Fibroblast of skin of right biceps (primary cell): ENCODE measurements at regions not wholly inside any gene's neighbourhood (a gene's known extent, or its start where the extent isn't known, plus 50 kb on each side); places are given as distances from the start of the nearest gene placed in this dataset.
"Not testable (repeated sequence)": the region's sequence is repeated elsewhere in the genome, so short reads cannot be mapped to it uniquely, and the experiment has no call there.

Experiments
- DNase-seq: peaks from one replicate; pipeline ENCODE4 v3.0.0-alpha.2; 2013

DNA sequence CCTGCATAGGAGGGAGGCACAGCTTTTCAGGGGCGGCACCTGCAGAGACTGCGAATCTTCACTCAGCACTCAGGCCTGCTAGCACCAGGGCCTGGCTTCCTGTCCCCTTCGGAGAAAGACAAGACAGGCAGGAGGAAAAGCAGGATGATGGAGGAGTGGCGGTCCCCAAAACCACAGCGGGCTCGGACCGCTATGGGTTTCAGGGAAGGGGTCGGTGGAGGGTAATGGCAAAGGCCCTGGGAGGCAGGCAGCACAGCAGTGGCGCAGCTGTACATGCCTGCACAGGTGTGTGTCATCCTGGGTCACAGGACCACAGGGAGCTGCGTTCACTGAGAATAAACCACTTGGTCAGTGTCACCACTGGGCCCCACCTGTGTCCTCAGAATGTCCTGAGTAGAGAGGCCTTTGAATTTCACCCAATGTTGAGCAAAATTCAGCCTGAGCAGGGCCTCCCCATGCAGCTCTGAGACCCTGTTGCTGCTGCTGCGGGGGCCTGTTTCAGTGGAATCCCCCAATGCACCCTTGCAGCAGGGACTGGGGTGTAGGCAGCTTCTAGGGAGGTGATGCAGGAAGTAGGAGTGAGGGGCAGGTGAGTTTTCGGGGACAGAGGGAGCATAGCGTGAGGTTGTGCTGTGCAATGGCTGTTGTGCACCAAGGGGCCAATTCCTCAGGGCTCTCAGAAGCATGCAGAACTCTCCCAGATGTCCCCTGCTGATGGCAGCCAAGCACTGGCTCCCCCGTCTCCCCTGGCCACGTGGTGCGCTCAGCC lies 90.6 kb upstream of the PPP2R2D start:
- DNase-seq: no peak

DNA sequence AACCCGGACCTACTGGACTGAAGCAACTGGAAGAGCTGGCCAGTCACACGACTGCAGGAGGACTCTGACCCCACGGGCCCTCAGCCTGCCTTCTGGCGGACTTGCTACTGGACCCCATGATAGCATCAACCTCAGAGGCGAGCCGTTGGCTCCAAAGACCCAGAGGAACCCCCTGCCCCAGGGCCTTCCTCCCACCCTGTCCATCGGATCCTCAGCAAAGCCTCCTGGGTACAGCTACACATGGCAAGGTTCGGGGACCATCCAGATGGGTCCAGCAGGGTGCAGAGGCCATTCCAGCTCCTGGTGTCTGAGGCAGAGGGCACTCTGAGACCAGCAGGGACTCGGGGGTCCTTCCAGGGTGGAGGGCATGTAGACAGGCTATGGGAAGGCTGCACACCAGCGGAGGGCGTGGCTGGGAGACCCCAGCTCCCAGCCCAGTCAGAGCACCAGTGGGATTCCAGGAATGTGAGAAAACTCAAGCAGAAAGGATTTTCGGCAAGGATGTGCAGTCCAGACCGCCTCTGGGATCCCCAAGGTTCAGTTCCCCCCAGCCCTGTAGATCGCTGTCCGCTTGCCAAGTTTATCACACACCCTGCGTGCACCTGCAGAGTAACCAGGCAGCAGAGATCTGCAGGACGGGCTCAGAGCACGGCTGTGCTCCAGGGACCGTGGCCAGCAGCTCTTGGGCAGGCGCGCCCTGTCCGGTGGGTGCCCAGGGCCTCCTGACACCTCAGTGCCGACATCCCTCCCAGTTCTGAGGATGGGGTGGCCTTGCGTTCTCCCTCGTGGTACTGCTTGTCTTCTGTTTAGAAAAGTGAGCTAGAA lies 89.8 kb upstream of the PPP2R2D start:
- no peak for DNase-seq

DNA sequence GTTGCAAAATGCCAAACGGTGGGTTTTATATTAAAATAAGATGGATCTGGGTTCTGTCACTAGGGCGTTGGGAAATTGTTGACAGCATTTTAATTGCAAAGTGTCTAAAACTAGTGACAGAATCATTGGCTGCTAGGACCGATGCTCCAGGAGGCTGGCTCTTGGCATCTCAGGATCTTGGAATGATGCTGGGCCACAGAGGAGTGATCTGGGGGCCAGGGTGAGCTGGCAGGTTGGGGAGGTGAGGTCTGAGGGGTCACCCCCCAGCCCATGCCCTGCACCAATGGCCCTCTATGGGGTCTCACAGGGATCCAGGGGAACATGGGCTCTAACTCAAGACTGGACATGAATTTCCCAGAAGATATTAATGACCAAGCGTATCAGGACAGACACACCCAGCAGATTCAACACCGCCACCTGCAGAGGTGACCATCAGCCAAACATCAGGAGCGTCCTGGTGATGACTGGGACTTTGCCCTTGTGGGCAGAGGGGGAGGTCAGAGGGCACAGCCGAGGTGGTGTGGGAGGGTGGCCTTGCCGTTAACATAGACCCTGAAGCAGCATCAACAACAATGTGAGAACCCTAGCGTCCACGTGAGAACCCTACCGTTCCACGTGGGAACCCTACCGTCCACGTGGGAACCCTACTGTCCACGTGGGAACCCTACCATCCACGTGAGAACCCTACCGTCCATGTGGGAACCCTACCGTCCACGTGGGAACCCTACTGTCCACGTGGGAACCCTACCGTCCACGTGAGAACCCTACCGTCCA lies 89.0 kb upstream of the PPP2R2D start:
- DNase-seq: no peak

DNA sequence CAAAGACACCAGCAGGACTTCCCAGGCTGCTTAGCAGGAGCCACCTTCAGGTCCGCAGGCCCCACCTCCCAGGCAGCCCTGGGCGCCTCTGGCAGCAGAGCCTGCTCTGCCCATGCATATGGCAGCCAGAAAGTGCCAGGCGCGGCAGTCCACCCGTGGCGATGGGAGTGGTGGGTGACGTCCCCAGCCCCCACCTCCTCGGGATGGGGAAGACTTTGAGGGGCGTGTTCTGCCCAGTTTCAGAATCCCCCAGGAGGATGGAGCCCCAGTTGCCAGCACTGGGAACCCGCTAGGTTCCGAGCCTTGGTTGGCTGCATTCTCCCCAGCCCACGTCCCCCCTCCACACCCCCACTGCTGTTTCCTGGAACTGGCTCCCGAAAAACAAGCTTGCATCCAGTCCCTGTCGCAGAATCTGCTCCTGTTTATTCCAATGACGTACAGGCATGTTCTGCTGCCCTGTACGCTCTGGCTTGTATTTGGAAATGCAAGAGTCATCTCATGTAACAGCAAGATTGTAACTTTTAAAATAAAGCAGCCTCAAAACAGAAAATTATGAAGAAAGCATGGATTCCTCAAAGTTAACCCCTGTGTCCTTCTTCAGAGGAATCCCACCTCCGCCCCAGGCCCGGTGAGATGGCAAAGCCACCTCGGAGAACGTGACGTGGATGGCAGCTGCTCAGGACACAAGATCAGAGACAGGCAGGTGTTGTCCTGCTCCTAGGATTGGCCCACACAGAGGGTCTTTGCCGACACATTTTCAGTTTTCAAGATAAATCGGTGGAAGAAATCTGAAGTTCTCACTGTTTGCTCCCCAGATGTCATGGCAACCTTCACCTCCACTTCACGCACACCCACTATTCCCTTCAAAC lies 87.8 kb upstream of the PPP2R2D start:
- no peak for DNase-seq

DNA sequence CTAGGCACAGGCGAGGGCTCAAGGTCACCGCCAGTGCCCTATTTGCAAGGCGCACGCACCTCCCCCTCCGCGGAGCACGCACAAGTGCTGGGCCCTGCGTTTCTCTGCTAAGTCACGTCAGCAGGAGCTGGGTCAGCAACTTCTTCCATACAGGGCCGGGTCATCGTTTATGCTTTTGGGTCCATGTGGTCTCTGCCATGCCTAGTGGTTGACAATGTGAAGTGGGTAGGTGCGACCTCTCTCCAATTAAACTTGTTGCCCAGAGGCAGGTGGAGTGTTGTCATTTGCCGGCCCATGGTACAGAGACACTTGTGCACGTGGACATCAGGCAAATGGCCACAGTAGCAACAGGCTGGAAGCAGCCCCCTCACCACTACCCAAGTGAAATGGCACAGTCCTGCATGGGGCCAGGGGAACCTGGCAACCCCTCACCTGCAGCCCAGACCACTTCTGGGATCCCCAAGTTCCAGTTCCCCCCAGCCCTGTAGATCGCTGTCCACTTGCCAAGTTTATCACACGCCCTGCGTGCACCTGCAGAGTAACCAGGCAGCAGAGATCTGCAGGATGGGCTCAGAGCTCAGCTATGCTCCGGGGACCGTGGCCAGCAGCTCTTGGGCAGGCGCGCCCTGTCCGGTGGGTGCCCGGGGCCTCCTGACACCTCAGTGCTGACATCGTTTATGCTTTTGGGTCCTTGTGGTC lies 86.1 kb upstream of the PPP2R2D start:
- DNase-seq: no peak

DNA sequence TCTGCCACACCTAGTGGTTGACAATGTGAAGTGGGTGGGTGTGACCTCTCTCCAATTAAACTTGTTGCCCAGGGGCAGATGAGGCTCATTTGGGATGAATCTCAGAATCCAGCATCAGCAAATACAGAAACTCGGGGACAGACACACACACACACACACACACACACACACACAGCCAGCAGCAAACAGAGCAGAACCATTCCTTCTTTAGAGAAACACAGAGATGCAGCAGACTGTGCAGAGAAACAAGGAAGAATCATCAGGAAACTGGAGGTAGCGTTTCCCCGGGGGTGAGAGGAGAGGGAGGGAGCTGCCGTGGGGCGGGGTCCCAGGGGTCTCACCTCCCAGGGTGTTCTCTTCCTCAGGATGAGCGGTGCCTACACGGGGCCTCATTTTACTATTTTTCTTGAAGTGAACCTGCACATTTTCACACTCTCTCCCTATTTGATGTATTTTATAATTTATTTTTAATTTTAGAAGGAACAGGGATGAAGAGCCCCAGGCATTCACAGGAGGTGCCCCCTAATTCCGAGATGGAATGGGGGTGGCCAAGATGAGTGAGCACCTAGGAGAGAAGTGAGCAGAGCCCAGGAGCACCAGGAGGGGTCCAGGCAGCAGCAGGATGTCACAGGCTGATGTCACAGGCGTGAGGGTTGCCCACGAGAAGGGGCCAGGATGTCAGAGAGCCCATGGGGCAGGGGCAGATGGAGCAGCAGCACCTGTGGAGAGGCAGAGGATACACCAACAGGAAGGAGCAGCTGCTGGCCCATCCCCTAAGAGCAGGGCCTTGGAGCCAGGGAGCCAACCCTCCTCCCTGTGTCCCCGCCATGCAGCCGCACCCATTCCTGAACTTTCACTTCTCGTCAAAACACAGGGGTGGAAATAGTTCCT lies 85.3 kb upstream of the PPP2R2D start:
- DNase-seq: no peak

DNA sequence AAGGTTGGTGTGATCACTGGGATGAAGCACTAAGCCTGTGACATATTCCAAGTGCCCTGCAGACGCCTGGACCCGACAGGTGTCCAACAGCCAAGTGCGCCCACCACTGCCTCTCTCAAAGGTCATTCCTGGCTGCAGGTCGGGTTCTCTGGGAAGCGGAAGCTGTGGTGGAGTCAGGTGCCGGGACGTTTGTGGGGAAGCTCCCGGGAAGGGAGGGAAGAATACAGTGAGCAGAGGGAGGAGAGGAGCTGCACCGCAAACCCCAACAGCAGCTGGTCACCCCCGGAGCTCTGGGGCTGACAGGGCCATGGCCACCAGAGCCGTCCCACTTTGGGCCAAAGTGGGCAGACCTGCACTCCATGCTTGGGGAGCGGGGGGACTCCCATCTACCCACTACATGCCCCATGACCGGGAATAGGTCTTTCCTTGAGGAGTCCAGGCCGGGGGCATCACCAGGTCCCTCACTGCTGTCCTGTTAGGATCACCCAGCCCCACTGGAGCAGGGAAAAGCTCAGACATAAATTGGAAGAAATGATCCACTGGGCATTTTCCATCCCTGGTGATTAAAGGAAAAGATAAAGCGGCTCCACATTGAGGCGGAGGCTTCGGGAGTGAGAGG lies 84.5 kb upstream of the PPP2R2D start:
- DNase-seq: no peak

DNA sequence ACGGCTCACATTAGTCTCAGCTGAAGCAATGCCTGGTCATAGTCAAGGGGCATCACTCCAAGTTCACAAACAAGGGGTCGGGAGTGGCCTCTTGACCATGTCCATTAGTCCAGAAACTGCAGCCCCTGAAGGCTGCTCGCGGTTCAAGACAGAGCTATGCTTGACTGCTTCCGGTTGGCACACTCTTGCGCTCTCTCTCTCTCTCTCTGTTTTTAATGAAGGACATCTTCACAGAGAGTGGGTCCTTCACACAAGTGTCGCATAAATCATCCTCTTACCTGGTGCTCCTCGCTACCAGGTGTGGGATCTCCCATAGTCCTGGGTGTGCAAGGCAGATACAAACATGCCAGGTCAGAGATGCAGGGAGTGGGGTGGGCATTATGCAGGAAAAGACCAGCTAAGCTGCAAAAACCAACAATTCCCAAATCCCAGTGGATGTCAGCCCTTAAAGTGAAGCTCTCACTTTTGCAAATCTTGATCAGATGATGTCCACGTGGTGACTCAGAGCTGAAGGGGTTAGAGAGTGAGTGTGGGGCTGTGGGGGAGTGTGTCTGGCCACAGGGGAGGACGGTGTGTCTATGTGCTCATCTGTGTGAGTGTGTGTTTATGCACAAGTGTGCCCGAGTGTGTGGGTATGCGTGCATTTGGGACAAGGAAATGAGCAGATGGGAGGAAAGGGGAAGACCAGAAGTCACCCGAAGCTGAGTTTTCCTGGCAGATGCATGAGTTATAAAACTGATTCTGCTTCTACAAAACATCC lies 83.7 kb upstream of the PPP2R2D start:
- DNase-seq: no peak

DNA sequence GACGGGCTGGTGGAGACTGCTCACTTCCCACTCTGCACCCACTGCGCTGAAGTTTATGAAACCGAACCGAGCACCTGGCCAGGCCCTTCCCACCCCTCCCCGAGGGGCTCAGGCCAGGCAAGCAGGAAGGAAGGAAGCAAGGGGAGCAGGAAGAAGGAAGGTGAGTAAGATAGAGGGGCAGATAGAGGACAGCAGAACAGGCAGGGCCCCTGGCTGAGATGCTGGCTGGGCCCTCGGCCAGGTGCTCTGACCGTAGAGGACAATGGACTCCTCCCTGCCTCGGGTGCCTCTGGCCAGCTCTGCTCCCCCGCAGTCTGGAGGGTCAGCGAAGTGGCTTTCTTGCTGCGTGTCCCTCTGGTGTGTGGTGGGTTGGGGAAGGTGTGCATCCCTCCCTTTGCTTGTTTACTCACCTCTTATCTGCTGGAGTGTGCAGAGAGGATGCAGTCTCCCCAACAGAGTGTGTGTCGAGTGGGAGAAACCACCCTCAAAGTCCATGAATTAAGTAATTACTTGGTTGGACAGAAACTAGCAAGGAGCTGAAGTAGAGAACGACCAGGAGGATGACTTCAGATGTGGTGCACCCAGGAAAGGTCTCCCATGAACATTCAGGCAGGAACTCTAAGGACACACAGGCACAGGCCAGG lies 82.8 kb upstream of the PPP2R2D start:
- no peak for DNase-seq

DNA sequence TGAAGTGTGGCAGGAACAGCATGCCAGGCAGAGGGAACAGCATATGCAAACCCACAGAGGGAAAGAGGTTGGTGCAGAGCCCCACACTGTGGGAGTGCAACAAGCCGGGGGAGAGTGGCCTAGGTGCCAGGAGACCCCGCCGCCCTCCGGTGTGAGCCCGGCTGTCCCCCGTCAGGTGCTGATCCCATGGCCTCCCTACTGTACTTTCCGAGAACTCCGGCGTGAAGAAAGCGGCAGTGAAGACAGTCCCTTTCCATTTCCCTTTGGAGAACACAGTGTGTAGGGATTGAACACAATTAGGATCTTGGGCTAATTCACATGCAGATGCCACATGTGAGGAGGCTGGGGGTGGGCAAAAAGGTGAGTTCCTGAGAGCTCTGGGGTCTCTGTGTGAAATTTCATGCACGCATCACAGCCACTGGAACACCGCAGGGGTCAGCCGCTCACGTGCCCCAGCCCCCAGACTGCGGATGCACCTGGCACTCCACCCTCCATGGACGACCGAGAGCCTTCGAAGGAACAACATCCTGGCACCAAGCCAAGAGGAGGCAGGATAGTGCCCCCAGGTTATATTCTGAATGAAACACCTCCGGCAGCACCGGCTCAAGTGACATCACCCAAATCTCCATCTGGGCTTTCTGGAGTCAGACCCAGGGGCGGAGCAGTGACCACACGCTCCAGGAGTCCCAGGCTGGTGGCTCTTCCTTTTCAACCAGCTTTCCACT lies 82.1 kb upstream of the PPP2R2D start:
- DNase-seq: no peak

DNA sequence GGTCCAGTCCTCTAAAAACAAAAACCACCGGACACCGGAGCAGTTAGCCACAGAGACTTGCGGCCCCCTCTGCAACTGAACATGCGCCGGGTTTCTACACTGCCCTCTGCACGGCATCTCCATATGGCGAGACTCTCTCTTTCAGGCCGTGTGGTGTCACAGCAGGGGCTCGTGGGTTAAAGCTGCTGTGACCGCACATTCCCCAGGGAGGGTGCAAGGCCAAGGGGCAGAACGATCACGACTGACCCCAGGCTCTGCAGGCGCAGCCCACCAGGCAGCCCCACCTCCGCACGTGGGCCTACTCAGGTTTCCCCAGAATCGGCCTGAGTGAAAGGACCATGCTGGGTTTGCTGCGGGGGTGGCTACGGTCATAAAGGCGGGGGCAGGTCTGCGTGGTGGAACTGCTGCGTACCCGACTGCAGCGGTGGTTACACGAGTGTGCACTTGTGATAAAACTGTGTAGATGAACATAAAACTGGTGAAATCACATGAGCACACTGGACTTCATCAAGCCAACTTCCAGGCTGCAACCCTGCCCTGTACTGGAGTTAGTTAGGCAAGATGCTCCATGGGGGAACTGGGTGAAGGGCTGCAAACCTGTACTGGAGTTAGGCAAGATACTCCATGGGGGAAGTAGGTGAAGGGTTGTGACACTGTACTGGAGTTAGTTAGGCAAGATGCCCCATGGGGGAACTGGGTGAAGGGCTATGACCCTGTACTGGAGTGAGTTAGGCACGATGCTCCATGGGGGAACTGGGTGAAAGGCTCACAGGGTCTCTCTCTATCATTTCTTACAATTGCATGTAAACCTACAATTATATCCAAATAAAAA lies 81.4 kb upstream of the PPP2R2D start:
- no peak for DNase-seq

DNA sequence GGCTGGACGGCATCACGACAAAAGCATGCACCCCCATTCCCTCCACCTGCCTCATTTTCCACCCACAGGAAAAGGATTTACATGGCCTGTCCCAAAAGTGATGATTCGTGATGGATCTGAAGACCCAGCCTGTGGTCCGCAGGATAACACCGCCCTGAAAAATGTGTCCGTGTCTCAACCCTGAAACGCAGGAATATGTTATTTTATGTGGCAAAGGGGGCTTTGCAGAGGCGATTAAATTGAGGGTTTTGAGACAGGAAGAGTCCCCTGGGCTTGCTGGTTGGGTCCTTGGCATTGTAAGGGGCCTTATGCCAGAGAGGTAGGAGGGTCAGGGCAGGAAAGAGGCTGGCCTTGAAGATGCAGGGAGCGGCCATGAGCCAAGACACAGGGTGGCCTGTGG lies 80.2 kb upstream of the PPP2R2D start:
- no peak for DNase-seq

DNA sequence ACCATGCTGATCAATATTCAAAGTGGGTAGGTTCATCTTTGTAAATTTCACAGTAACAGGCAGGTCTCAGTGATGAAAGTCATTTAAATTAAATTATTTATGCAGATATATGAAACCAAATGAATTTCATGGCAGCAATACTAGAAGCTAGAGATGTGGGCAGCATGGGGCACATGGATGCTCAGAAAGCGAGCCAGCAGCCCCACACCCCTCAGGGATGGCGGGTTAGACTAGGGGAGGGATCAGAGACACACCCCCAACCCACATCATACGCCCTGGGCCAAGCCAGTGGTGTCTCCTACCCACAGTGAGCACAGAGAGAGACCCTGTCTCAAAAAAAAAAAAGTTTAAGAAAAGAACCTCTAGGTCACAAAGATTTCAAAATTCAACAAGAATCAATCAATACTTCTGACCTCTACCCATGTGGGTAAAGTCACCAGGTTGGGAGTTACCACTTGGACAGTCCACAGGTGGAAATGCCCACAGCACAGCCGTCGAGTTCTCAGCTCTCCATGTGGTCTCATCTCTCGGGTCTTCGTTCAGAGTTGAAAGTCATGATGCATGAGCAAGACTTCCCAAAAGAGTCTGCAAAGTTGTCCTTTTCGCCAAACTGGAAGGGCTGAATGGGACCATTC lies 79.3 kb upstream of the PPP2R2D start:
- no peak for DNase-seq

DNA sequence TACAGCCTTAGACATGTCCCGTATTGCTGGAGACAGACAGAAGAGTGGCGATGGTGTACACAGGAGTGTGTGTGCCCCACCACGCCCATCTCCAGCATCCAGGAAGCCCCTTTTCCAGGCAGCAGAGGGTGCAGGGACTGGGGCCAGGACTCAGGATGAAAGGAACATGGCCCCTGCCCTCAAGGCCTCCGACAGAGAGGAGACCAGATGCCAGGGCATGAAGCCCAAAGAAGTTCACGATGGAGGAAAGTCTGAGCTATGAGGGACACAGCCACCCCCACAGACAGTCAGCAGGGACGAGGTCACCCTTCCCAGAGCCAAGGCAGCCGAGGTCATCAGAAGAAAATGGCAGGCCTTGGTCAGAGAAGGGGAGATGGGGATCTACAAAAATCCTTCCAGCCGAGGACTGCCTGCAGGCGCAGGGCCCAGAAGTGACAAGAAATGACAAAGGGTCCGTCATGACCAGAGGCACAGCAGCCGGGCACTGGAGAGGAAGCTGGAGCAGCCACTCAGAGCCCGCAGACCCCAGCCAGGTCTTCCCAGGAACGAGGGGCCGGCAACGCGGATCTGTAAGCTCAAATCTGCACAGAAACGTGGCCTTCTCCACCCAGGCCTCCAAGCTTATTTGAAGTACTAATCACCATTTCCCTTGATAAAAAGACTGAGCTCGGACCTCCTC lies 78.7 kb upstream of the PPP2R2D start:
- no peak for DNase-seq

DNA sequence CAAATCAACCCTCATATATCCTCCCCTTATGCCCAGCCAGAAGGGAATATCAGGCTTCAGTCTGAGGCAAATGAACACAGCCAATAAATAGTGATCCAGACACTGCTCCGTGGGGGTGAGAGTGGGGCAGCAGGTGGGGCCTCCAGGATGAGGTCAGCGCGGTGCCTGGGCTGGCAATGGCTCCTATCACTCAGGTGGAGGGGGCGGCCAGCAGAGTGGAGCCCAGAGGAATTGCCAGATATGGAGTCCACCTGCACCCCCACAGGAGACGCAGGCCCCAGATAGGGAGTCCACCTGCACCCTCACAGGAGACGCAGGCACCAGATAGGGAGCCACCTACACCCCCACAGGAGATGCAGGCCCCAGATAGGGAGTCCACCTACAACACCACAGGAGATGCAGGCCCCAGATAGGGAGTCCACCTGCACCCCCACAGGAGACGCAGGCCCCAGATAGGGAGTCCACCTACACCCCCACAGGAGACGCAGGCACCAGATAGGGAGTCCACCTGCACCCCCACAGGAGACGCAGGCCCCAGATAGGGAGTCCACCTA lies 78.0 kb upstream of the PPP2R2D start:
- DNase-seq: no peak

DNA sequence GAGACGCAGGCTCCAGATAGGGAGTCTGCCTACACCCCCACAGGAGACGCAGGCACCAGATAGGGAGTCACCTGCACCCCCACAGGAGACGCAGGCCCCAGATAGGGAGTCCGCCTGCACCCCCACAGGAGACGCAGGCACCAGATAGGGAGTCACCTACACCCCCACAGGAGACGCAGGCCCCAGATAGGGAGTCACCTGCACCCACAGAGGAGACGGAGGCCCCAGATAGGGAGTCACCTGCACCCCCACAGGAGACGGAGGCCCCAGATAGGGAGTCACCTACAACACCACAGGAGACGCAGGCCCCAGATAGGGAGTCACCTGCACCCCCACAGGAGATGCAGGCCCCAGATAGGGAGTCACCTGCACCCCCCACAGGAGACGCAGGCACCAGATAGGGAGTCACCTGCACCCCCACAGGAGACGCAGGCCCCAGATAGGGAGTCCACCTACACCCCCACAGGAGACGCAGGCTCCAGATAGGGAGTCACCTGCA lies 77.2 kb upstream of the PPP2R2D start:
- DNase-seq: not testable (repeated sequence)
